RWPE2 (cell line): ENCODE measurements at regions not wholly inside any gene's neighbourhood (a gene's known extent, or its start where the extent isn't known, plus 50 kb on each side); places are given as distances from the start of the nearest gene placed in this dataset.

ENCODE experiments used
- ATAC-seq: fragments of 200-7000 bp; cut with Tn5 transposase; 3 replicates; pipeline ENCODE4 v1.9.1; 2021; ENCODE audit warnings: low read depth
- DNase-seq: peaks from one replicate; pipeline ENCODE4 v3.0.0-alpha.2; 2020; ENCODE audit warnings: low spot score
- H3K27ac ChIP-seq: fragments of 450-650 bp; 2 replicates; pipeline ENCODE4 v1.5.1; 2017; ENCODE audit warnings: mild to moderate bottlenecking; ENCODE audit not compliant: poor library complexity, severe bottlenecking
- H3K27me3 ChIP-seq: fragments of 250-450 bp; sonication (Bioruptor Pico); 2 replicates; pipeline ENCODE4 v1.5.1; 2021; ENCODE audit warnings: mild to moderate bottlenecking, moderate library complexity; ENCODE audit not compliant: insufficient read depth, poor library complexity, severe bottlenecking
- H3K36me3 ChIP-seq: fragments of 250-450 bp; sonication (Bioruptor Pico); 2 replicates; pipeline ENCODE4 v1.5.1; 2020; ENCODE audit warnings: low read depth, mild to moderate bottlenecking, moderate library complexity
- H3K4me1 ChIP-seq: fragments of 250-450 bp; sonication (Bioruptor Pico); 2 replicates; pipeline ENCODE4 v1.5.1; 2021; ENCODE audit warnings: mild to moderate bottlenecking, moderate library complexity; ENCODE audit not compliant: insufficient read depth, poor library complexity, severe bottlenecking
- H3K4me3 ChIP-seq: fragments of 250-450 bp; sonication (Bioruptor Pico); 2 replicates; pipeline ENCODE4 v1.5.1; 2021; ENCODE audit warnings: mild to moderate bottlenecking, moderate library complexity; ENCODE audit not compliant: severe bottlenecking
- H3K9me3 ChIP-seq: fragments of 250-450 bp; sonication (Bioruptor Pico); 2 replicates; pipeline ENCODE4 v1.5.1; 2021; ENCODE audit warnings: mild to moderate bottlenecking, moderate library complexity; ENCODE audit not compliant: severe bottlenecking
- TF ChIP-seq, protein P1 (sequence below): fragments of 450-650 bp; IDR thresholded peaks from one replicate; pipeline ENCODE4 v1.5.1; 2017; ENCODE audit warnings: mild to moderate bottlenecking, moderate library complexity; ENCODE audit not compliant: poor library complexity, severe bottlenecking

DNA sequence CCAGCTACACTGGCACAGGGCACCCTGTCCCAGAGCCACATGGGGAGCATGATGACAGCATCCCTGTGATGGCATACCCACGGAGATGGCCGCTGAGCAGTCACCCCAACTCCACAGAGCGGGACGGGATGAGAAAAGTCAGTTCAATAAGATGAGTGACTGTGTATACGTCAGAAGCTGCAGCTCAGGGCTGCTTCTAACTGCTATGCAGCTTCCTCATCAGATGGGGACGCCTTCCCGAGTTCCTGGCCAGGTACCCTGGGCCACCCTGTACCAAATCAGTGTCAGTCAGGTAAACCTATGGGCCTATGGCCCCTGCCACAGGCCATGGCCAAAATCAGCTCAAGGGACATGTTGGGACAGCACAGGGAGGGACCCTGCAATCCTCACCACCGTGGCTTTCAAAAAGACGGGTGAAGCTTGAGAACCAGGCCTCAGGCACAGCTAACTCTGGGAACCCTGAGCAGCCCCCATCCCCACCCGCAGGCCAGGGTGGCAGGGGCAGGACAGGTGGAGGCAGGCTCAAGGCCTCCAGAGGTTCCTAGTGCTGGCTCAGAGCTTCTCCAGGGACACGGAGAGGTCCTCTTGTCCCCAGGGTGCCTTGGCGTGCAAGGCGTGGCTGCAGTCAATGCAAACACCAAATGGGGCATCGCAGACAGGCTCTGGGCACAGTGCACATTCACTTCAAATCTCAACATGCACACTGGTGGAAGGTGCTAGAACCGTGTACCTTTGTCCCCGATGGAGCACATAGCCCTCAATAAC lies 122.4 kb downstream of the TUBA3C start:
- no peaks in the 10 kb centered on the region for H3K9me3 ChIP-seq
- TF ChIP-seq, protein P1, sequence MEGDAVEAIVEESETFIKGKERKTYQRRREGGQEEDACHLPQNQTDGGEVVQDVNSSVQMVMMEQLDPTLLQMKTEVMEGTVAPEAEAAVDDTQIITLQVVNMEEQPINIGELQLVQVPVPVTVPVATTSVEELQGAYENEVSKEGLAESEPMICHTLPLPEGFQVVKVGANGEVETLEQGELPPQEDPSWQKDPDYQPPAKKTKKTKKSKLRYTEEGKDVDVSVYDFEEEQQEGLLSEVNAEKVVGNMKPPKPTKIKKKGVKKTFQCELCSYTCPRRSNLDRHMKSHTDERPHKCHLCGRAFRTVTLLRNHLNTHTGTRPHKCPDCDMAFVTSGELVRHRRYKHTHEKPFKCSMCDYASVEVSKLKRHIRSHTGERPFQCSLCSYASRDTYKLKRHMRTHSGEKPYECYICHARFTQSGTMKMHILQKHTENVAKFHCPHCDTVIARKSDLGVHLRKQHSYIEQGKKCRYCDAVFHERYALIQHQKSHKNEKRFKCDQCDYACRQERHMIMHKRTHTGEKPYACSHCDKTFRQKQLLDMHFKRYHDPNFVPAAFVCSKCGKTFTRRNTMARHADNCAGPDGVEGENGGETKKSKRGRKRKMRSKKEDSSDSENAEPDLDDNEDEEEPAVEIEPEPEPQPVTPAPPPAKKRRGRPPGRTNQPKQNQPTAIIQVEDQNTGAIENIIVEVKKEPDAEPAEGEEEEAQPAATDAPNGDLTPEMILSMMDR: no peak

DNA sequence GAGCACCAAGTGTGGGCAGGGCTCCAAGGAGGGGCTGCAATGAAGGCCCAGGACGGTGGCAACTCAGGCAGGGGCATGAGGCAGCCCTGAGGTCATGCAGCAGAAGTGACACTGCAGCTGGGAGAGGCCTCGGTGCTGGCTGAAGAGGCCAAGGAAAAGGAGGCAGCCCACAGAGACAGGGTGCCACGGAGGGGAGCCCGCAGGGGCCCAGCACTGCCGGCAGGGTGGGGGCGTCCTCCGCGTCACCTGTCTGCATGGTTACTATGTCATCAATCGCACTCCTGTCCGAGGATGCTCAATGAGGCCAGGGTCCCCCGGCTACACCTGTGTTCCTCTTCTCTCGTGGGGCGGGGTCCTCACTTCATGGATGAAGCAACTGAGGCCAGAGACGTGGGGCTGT lies 123.1 kb downstream of the TUBA3C start:
- no peak for ATAC-seq
- no peaks in the 10 kb centered on the region for H3K27me3 ChIP-seq

More for the DNA sequence above, 122.4 kb downstream of the TUBA3C start:
- no peak overlapping the region for H3K4me3 ChIP-seq
- no peak overlapping the region for H3K27ac ChIP-seq
- no peak for ATAC-seq
- no peaks in the 10 kb centered on the region for H3K36me3 ChIP-seq
- no peaks in the 10 kb centered on the region for H3K27me3 ChIP-seq
- H3K4me1 ChIP-seq: no peaks in the 10 kb centered on the region
- DNase-seq: no peak

DNA sequence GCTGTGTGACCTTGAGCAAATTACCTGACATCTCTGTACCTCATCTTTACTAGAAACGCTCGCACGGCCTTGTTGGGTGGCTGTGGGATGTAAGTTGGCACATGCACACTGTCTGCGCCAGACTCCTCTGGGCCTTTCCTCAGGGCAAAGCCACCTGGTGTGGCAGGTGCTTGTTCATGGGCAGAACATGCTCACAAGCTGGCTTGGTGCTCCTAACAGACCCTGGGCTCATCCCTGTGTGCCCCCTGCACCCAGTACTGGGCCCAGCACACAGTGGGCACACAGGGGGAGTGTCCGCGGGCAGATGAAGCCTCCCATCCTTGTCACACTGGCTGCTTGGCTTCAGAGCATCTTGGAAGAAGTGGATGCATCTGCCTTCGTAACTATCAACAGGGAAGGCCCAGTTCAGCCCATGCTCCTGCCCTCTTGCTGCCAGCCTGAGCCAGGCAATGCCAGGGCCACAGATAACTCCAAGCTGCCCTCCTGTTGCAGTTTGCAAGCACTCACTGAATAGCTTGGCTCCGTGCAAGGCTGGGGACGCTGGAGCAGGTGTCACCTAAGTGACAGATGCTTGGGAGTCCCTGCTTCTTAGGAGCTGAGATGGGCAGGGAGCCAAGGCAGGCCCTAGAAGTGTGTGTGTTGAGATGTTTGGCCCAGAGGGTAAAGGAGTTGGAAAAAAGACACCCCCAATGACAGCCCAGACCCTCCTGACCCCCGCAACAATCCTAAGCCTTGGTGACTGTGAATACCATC lies 123.9 kb downstream of the TUBA3C start:
- H3K9me3 ChIP-seq: no peaks in the 10 kb centered on the region
- ATAC-seq: no peak
- H3K4me3 ChIP-seq: no peak overlapping the region
- TF ChIP-seq, protein P1: no peak
- H3K27ac ChIP-seq: no peak overlapping the region
- H3K27me3 ChIP-seq: no peaks in the 10 kb centered on the region
- DNase-seq: no peak
- no peaks in the 10 kb centered on the region for H3K36me3 ChIP-seq
- H3K4me1 ChIP-seq: no peaks in the 10 kb centered on the region

More for the DNA sequence above, 123.1 kb downstream of the TUBA3C start:
- TF ChIP-seq, protein P1: no peak
- no peak overlapping the region for H3K27ac ChIP-seq
- H3K4me3 ChIP-seq: no peak overlapping the region
- no peak for DNase-seq
- H3K4me1 ChIP-seq: no peaks in the 10 kb centered on the region
- H3K9me3 ChIP-seq: no peaks in the 10 kb centered on the region
- no peaks in the 10 kb centered on the region for H3K36me3 ChIP-seq

DNA sequence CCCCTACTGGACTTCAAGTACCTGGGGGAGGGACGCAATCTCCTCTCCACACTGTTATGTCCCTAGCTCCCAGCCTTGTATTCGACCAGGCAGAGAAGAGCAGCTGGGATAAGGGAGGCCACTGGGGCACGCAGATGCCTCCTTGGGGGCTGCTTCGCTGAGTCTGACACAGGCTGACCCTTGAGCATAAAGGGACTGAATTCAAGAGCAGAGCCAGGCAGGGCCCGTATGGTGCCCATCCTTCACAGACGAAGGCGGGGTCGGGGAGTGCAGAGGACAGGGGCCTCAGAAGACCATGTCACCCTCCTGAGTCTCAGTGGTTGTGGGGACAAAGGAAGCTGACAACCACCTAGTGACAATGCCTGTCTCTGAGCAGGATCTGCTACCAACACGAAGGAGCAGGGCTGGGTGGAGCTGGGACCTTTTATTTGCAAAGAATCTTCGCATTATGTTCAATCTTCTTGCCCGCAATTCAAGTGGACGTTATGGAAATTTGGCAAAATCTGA lies 124.6 kb downstream of the TUBA3C start:
- TF ChIP-seq, protein P1: no peak
- no peak overlapping the region for H3K27ac ChIP-seq
- DNase-seq (no peak), ATAC-seq (no peak)
- no peaks in the 10 kb centered on the region for H3K9me3 ChIP-seq
- H3K36me3 ChIP-seq: no peaks in the 10 kb centered on the region
- H3K4me3 ChIP-seq: no peak overlapping the region
- H3K27me3 ChIP-seq: no peaks in the 10 kb centered on the region
- H3K4me1 ChIP-seq: no peaks in the 10 kb centered on the region
